Tibial nerve (tissue), 4 donors: ENCODE measurements at regions not wholly inside any gene's neighbourhood (a gene's known extent, or its start where the extent isn't known, plus 50 kb on each side); places are given as distances from the start of the nearest gene placed in this dataset.

Source experiments
- DNase-seq, 2 donors: peaks; one replicate each; pipeline ENCODE4 v3.0.0-alpha.2; 2019; ENCODE audit warnings: low spot score in 2 of 2
- H3K27ac ChIP-seq, 4 donors: fragments of 200-600 bp; sonication (generic) in 3 of 4; one replicate each; pipeline ENCODE4 v1.5.1; 2017 to 2019; ENCODE audit warnings: mild to moderate bottlenecking in 1 of 4
- H3K27me3 ChIP-seq, 2 donors: fragments of 200-600 bp; sonication (generic) in 1 of 2; one replicate each; pipeline versions ENCODE4 v1.5.1 to v1.6.0; 2017 to 2019
- H3K36me3 ChIP-seq, 3 donors: fragments of 200-600 bp; sonication (generic); one replicate each; pipeline ENCODE4 v1.5.1; 2018 to 2019
- H3K4me1 ChIP-seq, 4 donors: fragments of 200-600 bp; sonication (generic) in 3 of 4; one replicate each; pipeline ENCODE4 v1.5.1; 2017 to 2019
- H3K4me3 ChIP-seq, 4 donors: fragments of 200-600 bp; sonication (generic) in 3 of 4; one replicate each; pipeline ENCODE4 v1.5.1; 2017 to 2019; ENCODE audit warnings: mild to moderate bottlenecking in 1 of 4, moderate library complexity in 1 of 4
- H3K9me3 ChIP-seq, 4 donors: fragments of 200-600 bp; sonication (generic) in 3 of 4; one replicate each; pipeline ENCODE4 v1.5.1; 2017 to 2019
- EP300 ChIP-seq, 2 donors: sonication (generic); formaldehyde crosslinking; IDR thresholded peaks; one replicate each; pipeline ENCODE4 v1.6.1; 2017; ENCODE audit warnings: antibody characterized with exemption in 2 of 2, mild to moderate bottlenecking in 1 of 2
- POLR2A ChIP-seq, 2 donors: fragments of 450-650 bp; IDR thresholded peaks; one replicate each; pipeline ENCODE4 v1.6.1; 2017; ENCODE audit warnings: antibody characterized with exemption in 2 of 2, mild to moderate bottlenecking in 2 of 2, moderate library complexity in 2 of 2
- WGBS, 2 donors: methylation state at CpG; one replicate each; pipeline ENCODE4 v1.1.5; 2018; 5-methylcytosine and 5-hydroxymethylcytosine counted together
- TF ChIP-seq, protein P1 (sequence below), 5 experiments: fragments of 200-600 bp in 3 of 5; fragments of 450-650 bp in 2 of 5; sonication (generic) in 3 of 5; IDR thresholded peaks; one replicate each; pipeline ENCODE4 v1.5.1; 2016 to 2019; ENCODE audit warnings: antibody characterized with exemption in 5 of 5, mild to moderate bottlenecking in 3 of 5, moderate library complexity in 2 of 5

DNA sequence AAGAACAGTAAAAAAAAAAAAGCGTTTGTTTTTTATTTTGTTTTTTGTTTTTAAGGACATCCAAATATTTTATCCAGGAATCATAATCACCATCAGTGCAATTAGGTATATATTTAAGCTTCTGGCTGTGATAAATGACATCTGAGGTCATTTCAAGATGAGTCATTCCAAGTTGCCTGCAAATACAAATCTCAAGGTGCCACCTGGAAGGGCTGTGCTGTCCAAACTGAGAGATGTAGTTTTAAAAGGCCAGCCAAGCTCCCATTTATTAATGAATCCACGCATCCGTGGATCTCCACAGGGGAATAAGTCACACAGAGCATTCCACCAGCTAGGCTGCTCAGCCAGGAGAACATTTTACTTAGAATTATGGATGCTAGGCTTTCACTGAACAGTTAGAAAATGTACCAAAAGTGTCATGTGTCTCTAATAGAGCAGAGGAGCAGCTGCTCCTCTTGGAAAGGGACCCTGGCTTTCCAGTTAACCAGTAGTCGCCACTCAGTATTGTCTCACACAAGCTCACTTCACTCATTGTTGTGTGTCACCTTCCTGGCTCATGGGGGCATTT is 1151.4 kb upstream of the TMEM132C start:
- Histone ChIP-seq H3K9me3 (no peaks in the 10 kb centered on the region), H3K27me3 (no peaks in the 10 kb centered on the region), H3K4me1 (no peaks in the 10 kb centered on the region), H3K4me3 (no peak overlapping the region), H3K36me3 (no peaks in the 10 kb centered on the region), H3K27ac (no peak overlapping the region)
- TF ChIP-seq, protein P1, sequence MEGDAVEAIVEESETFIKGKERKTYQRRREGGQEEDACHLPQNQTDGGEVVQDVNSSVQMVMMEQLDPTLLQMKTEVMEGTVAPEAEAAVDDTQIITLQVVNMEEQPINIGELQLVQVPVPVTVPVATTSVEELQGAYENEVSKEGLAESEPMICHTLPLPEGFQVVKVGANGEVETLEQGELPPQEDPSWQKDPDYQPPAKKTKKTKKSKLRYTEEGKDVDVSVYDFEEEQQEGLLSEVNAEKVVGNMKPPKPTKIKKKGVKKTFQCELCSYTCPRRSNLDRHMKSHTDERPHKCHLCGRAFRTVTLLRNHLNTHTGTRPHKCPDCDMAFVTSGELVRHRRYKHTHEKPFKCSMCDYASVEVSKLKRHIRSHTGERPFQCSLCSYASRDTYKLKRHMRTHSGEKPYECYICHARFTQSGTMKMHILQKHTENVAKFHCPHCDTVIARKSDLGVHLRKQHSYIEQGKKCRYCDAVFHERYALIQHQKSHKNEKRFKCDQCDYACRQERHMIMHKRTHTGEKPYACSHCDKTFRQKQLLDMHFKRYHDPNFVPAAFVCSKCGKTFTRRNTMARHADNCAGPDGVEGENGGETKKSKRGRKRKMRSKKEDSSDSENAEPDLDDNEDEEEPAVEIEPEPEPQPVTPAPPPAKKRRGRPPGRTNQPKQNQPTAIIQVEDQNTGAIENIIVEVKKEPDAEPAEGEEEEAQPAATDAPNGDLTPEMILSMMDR (IDR thresholded peaks at IDR 0.05) = no peak
- TF ChIP-seq EP300 (IDR thresholded peaks at IDR 0.05) (no peak), POLR2A (IDR thresholded peaks at IDR 0.05) (no peak)
- WGBS, 2 donors = 69 to 72% methylated on average over 4 of the region's 4 CpGs
- DNase-seq = no peak

- H3K27me3 ChIP-seq = no peaks in the 10 kb centered on the region
- no peak overlapping the region for H3K4me3 ChIP-seq
- no peak for DNase-seq
- TF ChIP-seq, protein P1 (IDR thresholded peaks at IDR 0.05) = no peak
- TF ChIP-seq EP300 (IDR thresholded peaks at IDR 0.05) (no peak), POLR2A (IDR thresholded peaks at IDR 0.05) (no peak)
- H3K36me3 ChIP-seq = no peaks in the 10 kb centered on the region
- H3K4me1 ChIP-seq = no peaks in the 10 kb centered on the region
- no peaks in the 10 kb centered on the region for H3K9me3 ChIP-seq
- no peak overlapping the region for H3K27ac ChIP-seq
- WGBS, 2 donors = 81% methylated on average over 3 of the region's 3 CpGs
Observed at GRCh38 chr12:127118251-127118650, 1148.7 kb upstream of the TMEM132C start.

DNA sequence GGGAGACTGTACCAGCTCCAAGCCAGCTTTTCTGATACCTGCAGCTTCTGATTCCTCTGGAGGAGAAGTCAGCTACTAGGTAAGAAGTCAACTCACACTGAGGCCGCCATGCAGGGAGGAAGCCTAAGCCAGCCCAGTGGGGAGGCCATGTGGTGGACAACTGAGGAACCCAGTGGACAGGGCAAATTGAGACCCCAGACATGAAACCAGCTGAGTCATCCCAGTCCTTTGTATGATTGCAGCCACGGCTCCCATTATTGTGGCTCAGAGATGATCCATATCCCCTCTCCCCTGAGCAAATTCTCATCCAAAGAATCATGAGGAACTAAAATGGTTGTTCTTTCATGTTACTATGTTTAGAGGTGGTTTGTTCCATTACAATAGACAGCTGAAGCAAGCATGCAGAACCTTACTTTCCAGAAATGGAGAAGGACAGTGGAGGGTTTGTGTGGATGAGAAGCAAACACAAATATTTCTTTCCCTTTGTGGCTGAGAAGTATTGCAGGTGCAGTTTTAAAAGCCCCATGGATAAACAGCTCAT is 1147.3 kb upstream of the TMEM132C start:
- H3K27me3 ChIP-seq = no peaks in the 10 kb centered on the region
- no peak overlapping the region for H3K4me3 ChIP-seq
- no peak overlapping the region for H3K27ac ChIP-seq
- no peaks in the 10 kb centered on the region for H3K9me3 ChIP-seq
- TF ChIP-seq, protein P1 (IDR thresholded peaks at IDR 0.05) = no peak
- TF ChIP-seq EP300 (IDR thresholded peaks at IDR 0.05) (no peak), POLR2A (IDR thresholded peaks at IDR 0.05) (no peak)
- no peak for DNase-seq
- WGBS, 2 donors = 80 to 92% methylated on average over 2 of the region's 2 CpGs
- no peaks in the 10 kb centered on the region for H3K36me3 ChIP-seq
- H3K4me1 ChIP-seq = no peaks in the 10 kb centered on the region

DNA sequence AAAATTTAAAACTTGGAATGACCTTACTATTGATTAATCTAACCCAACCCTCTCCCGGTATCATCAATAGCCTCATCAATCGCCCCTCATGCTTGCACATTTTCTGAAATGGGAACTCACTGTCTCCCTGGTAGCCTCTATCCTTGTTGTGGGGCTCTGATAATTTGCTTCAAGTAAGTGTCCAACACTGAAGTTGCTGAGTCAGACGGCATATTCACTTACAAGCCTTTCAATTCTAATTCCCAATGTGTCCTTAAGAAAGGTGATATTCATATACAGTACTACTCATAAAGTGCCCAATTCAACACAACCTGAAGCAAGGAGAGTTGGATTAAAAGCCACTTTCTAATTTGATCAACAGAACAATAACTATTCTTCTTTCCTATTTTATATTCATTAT is 1146.1 kb upstream of the TMEM132C start:
- no peaks in the 10 kb centered on the region for H3K4me1 ChIP-seq
- H3K4me3 ChIP-seq = no peak overlapping the region
- H3K9me3 ChIP-seq = no peaks in the 10 kb centered on the region
- no peak overlapping the region for H3K27ac ChIP-seq
- no peaks in the 10 kb centered on the region for H3K36me3 ChIP-seq
- TF ChIP-seq, protein P1 (IDR thresholded peaks at IDR 0.05) = no peak
- no peak for TF ChIP-seq POLR2A (IDR thresholded peaks at IDR 0.05)
- TF ChIP-seq EP300 (IDR thresholded peaks at IDR 0.05) = no peak
- 82 to 94% methylated on average over 3 of the region's 3 CpGs for WGBS, 2 donors
- DNase-seq = no peak
- H3K27me3 ChIP-seq = no peaks in the 10 kb centered on the region

GRCh38 chr12:127121494-127122084 is 1145.4 kb upstream of the TMEM132C start:
- no peak for TF ChIP-seq POLR2A (IDR thresholded peaks at IDR 0.05)
- TF ChIP-seq EP300 (IDR thresholded peaks at IDR 0.05) = no peak
- TF ChIP-seq, protein P1 (IDR thresholded peaks at IDR 0.05) = no peak
- Histone ChIP-seq H3K4me1 (no peaks in the 10 kb centered on the region), H3K27me3 (no peaks in the 10 kb centered on the region), H3K4me3 (no peak overlapping the region), H3K27ac (no peak overlapping the region), H3K9me3 (no peaks in the 10 kb centered on the region), H3K36me3 (no peaks in the 10 kb centered on the region)
- 49 to 52% methylated on average over 4 of the region's 4 CpGs for WGBS, 2 donors
- no peak for DNase-seq
